Tibial nerve (tissue), 4 donors: ENCODE measurements at regions not wholly inside any gene's neighbourhood (a gene's known extent, or its start where the extent isn't known, plus 50 kb on each side); places are given as distances from the start of the nearest gene placed in this dataset.
A peak's percentile ranks its signal among the peaks of the same experiment; 100 is the strongest.

ENCODE experiments used
- DNase-seq, 2 donors: peaks; one replicate each; pipeline ENCODE4 v3.0.0-alpha.2; 2019; ENCODE audit warnings: low spot score in 2 of 2
- H3K27ac ChIP-seq, 4 donors: fragments of 200-600 bp; sonication (generic) in 3 of 4; one replicate each; pipeline ENCODE4 v1.5.1; 2017 to 2019; ENCODE audit warnings: mild to moderate bottlenecking in 1 of 4
- H3K27me3 ChIP-seq, 2 donors: fragments of 200-600 bp; sonication (generic) in 1 of 2; one replicate each; pipeline versions ENCODE4 v1.5.1 to v1.6.0; 2017 to 2019
- H3K36me3 ChIP-seq, 3 donors: fragments of 200-600 bp; sonication (generic); one replicate each; pipeline ENCODE4 v1.5.1; 2018 to 2019
- H3K4me1 ChIP-seq, 4 donors: fragments of 200-600 bp; sonication (generic) in 3 of 4; one replicate each; pipeline ENCODE4 v1.5.1; 2017 to 2019
- H3K4me3 ChIP-seq, 4 donors: fragments of 200-600 bp; sonication (generic) in 3 of 4; one replicate each; pipeline ENCODE4 v1.5.1; 2017 to 2019; ENCODE audit warnings: mild to moderate bottlenecking in 1 of 4, moderate library complexity in 1 of 4
- H3K9me3 ChIP-seq, 4 donors: fragments of 200-600 bp; sonication (generic) in 3 of 4; one replicate each; pipeline ENCODE4 v1.5.1; 2017 to 2019
- EP300 ChIP-seq, 2 donors: sonication (generic); formaldehyde crosslinking; IDR thresholded peaks; one replicate each; pipeline ENCODE4 v1.6.1; 2017; ENCODE audit warnings: antibody characterized with exemption in 2 of 2, mild to moderate bottlenecking in 1 of 2
- POLR2A ChIP-seq, 2 donors: fragments of 450-650 bp; IDR thresholded peaks; one replicate each; pipeline ENCODE4 v1.6.1; 2017; ENCODE audit warnings: antibody characterized with exemption in 2 of 2, mild to moderate bottlenecking in 2 of 2, moderate library complexity in 2 of 2
- WGBS, 2 donors: methylation state at CpG; one replicate each; pipeline ENCODE4 v1.1.5; 2018; 5-methylcytosine and 5-hydroxymethylcytosine counted together
- TF ChIP-seq, protein P1 (sequence below), 5 experiments: fragments of 200-600 bp in 3 of 5; fragments of 450-650 bp in 2 of 5; sonication (generic) in 3 of 5; IDR thresholded peaks; one replicate each; pipeline ENCODE4 v1.5.1; 2016 to 2019; ENCODE audit warnings: antibody characterized with exemption in 5 of 5, mild to moderate bottlenecking in 3 of 5, moderate library complexity in 2 of 5

DNA sequence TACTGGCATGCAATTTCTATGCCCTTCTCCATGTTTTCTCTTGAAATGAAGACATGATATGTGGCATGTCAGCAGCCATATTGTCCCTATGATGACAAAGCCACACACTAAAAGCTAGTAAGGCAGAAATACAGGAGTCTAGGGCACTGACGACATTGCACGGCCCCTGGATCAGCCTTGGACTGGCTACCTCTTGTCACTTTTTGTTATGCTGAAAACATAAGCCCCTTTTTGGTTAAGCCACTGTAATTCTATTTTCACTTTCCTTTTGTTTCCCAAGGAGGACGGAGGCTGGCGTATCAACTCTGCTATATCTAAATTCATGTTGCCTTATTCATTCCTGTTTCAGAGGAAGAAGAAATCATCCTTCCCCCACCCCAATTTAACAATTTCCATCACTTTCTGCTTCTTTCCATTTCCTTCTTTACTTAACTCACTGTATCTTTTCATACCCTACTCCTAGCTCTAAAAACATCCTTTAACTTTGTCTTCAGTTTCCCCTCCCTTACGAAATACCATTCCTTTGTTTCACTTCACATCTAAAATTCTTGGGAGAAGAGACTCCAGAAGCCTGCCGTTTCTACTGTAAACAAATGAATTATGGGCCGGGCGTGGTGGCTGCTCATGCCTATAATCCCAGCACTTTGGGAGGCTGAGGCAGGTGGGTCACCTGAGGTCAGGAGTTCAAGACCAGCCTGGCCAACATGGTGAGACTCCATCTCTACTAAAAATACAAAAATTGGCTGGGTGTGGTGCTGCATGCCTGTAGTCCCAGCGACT is 364.1 kb downstream of the PCNX1 start:
- Histone ChIP-seq H3K27ac (no peak overlapping the region), H3K27me3 (no peaks in the 10 kb centered on the region), H3K4me3 (no peak overlapping the region), H3K36me3 (no peaks in the 10 kb centered on the region), H3K9me3 (peaks cover 0 to 3% (median 0%) of the 10 kb centered on the region in 4 donors), H3K4me1 (peaks cover 0 to 8% (median 0%) of the 10 kb centered on the region in 4 donors)
- DNase-seq: no peak
- WGBS, 2 donors: 83 to 84% methylated on average over 9 of the region's 9 CpGs
- TF ChIP-seq, protein P1, sequence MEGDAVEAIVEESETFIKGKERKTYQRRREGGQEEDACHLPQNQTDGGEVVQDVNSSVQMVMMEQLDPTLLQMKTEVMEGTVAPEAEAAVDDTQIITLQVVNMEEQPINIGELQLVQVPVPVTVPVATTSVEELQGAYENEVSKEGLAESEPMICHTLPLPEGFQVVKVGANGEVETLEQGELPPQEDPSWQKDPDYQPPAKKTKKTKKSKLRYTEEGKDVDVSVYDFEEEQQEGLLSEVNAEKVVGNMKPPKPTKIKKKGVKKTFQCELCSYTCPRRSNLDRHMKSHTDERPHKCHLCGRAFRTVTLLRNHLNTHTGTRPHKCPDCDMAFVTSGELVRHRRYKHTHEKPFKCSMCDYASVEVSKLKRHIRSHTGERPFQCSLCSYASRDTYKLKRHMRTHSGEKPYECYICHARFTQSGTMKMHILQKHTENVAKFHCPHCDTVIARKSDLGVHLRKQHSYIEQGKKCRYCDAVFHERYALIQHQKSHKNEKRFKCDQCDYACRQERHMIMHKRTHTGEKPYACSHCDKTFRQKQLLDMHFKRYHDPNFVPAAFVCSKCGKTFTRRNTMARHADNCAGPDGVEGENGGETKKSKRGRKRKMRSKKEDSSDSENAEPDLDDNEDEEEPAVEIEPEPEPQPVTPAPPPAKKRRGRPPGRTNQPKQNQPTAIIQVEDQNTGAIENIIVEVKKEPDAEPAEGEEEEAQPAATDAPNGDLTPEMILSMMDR (IDR thresholded peaks at IDR 0.05): no peak
- TF ChIP-seq EP300 (IDR thresholded peaks at IDR 0.05): no peak

DNA sequence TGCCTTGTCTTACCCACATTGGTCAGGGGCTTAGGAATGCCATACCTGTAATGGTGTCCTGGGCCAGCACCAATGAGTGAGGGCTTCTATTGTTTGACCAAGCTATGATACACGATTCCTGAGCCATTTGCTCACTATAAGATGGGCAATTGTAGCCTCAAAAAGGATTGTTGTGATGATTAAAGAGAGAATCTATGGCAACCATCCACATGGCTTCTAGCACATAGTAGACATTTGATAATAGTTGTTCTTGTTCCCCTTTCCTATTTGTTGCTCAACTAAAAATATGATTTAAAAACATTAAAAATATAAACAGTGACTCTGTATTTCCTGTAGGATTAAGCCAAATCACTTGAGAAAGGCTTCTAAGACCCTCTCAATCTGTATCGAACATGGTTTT is 366.1 kb downstream of the PCNX1 start:
- H3K27me3 ChIP-seq: no peaks in the 10 kb centered on the region
- no peak overlapping the region for H3K27ac ChIP-seq
- no peak overlapping the region for H3K4me3 ChIP-seq
- DNase-seq: no peak
- peaks cover 0 to 3% (median 0%) of the 10 kb centered on the region in 4 donors for H3K9me3 ChIP-seq
- TF ChIP-seq EP300 (IDR thresholded peaks at IDR 0.05): no peak
- TF ChIP-seq POLR2A (IDR thresholded peaks at IDR 0.05): no peak
- TF ChIP-seq, protein P1 (IDR thresholded peaks at IDR 0.05): no peak
- H3K4me1 ChIP-seq: no peaks in the 10 kb centered on the region
- WGBS, 2 donors: 73 to 82% methylated on average over 2 of the region's 2 CpGs
- H3K36me3 ChIP-seq: no peaks in the 10 kb centered on the region

DNA sequence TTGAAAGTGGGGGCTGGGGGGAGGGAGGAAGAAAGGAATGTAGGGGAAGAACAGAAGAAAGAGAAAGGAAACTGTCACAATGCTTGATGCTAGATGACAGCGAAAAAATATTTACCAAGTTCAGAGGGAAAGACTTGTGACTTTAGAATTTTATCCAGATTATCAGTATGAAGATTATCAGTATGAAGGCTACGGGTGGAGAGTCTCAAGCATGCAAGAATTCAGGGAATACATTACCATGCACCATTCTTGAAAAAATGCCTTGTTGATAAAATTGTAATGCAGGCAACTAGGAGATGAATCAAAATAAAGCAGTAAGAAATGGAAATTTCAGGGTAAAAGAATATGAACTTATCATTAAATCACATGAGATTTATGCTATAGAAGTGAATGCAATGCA is 376.8 kb downstream of the PCNX1 start:
- TF ChIP-seq EP300 (IDR thresholded peaks at IDR 0.05) (no peak), POLR2A (IDR thresholded peaks at IDR 0.05) (no peak)
- TF ChIP-seq, protein P1 (IDR thresholded peaks at IDR 0.05): no peak
- Histone ChIP-seq H3K9me3 (peaks cover 0 to 4% (median 0%) of the 10 kb centered on the region in 4 donors), H3K27me3 (no peaks in the 10 kb centered on the region), H3K36me3 (no peaks in the 10 kb centered on the region), H3K27ac (peak overlapping the region in 1 of 4 donors; percentile 55), H3K4me1 (no peaks in the 10 kb centered on the region), H3K4me3 (no peak overlapping the region)
- WGBS, 2 donors: 36 to 37% methylated on average over 2 of the region's 2 CpGs
- DNase-seq: no peak

DNA sequence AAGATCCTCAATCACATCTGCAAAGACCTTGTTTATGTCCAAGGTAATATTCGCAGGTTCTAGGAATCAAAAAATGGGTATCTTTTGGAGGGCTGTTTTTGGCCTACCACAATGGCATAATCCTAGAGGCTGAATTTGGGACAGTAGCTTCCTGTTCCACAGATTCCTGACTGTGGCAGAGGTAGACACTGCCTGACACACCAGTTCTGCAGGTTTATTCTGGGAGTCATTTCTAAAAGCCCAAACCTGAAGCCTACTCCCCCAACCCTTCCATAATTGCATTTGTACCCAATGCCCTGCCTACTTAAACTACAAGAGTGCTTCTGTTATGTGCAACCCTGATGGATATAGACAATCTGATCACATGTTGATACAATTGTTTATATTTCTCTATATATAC is 378.9 kb downstream of the PCNX1 start:
- Histone ChIP-seq H3K9me3 (peaks cover 0 to 4% (median 0%) of the 10 kb centered on the region in 4 donors), H3K36me3 (no peaks in the 10 kb centered on the region), H3K27ac (no peak overlapping the region), H3K4me1 (peaks cover 0 to 13% (median 3%) of the 10 kb centered on the region in 4 donors), H3K4me3 (no peak overlapping the region), H3K27me3 (no peaks in the 10 kb centered on the region)
- 95 to 100% methylated on average over 1 of the region's 1 CpG for WGBS, 2 donors
- TF ChIP-seq POLR2A (IDR thresholded peaks at IDR 0.05) (no peak), EP300 (IDR thresholded peaks at IDR 0.05) (no peak)
- TF ChIP-seq, protein P1 (IDR thresholded peaks at IDR 0.05): no peak
- no peak for DNase-seq

DNA sequence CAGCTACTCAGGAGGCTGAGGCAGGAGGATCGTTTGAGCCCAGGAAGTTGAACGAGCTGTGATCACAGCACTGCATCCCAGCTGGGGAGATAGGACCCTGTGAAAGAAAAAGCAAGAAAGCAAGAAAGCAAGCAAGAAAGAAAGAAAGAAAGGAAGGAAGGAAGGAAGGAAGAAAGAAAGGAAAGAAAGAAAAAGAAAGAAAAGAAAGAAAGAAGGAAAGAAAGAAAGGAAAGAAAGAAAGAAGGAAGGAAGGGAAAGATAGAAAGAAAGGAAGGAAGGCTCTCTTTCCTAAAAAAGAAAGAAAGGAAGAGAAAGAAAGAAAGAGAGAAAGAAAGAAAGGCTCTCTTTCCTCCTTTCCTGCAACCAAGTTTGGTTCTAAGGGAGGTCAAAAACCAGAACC is 380.3 kb downstream of the PCNX1 start:
- H3K27me3 ChIP-seq: no peaks in the 10 kb centered on the region
- no peak for TF ChIP-seq EP300 (IDR thresholded peaks at IDR 0.05)
- TF ChIP-seq, protein P1 (IDR thresholded peaks at IDR 0.05): no peak
- TF ChIP-seq POLR2A (IDR thresholded peaks at IDR 0.05): no peak
- H3K36me3 ChIP-seq: no peaks in the 10 kb centered on the region
- peaks cover 0 to 16% (median 3%) of the 10 kb centered on the region in 4 donors for H3K4me1 ChIP-seq
- no peak overlapping the region for H3K4me3 ChIP-seq
- no peak overlapping the region for H3K27ac ChIP-seq
- WGBS, 2 donors: 80 to 84% methylated on average over 2 of the region's 2 CpGs
- peaks cover 0 to 4% (median 0%) of the 10 kb centered on the region in 4 donors for H3K9me3 ChIP-seq
- DNase-seq: no peak
